HCT116 (cell line): ENCODE measurements at regions not wholly inside any gene's neighbourhood (a gene's known extent, or its start where the extent isn't known, plus 50 kb on each side); places are given as distances from the start of the nearest gene placed in this dataset.

Source experiments
- ATAC-seq: fragments of 200-7000 bp; cut with Tn5 transposase; 2 replicates; pipeline ENCODE4 v1.9.1; 2020; ENCODE audit warnings: mild to moderate bottlenecking, moderate library complexity
- BruUV-seq: library from RNA; stranded (reverse); fragments of 400-500 nt; replicated peaks from 2 replicates; lab custom pipeline; 2021; lab: Mats Ljungman, UMichigan
- CTCF ChIA-PET: fragments of 300-600 bp; sonication (Branson Sonifier 250); formaldehyde crosslinking; loops from one replicate; lab custom pipeline; 2021; ENCODE audit warnings: antibody characterized with exemption; lab: Charles Lee
- POLR2A ChIA-PET: fragments of 300-600, 350-600 bp; sonication (Branson Sonifier 250); formaldehyde crosslinking; loops from one replicate; lab custom pipeline; 2021; ENCODE audit warnings: antibody characterized with exemption; lab: Charles Lee
- RAD21 ChIA-PET, 2 experiments: fragments of 300-600 bp; sonication (Branson Sonifier 250); formaldehyde crosslinking; loops; one replicate each; lab custom pipeline; 2023; ENCODE audit warnings: low total read pairs in 2 of 2; ENCODE audit not compliant: uncharacterized antibody in 2 of 2, unreplicated experiment in 2 of 2, low non-redundant PET in 1 of 2; lab: Charles Lee
- DNase-seq: peaks from one replicate; pipeline ENCODE4 v3.0.0-alpha.2; 2010; ENCODE audit warnings: low read depth, low spot score
- H2AFZ ChIP-seq: fragments of 200-600 bp; shearing (Covaris generic), sonication (generic); 2 replicates; pipeline ENCODE4 v1.6.1; 2017; ENCODE audit warnings: low read depth, mixed run types, mixed read lengths, antibody characterized with exemption, low read length; ENCODE audit not compliant: poor library complexity, severe bottlenecking
- H3K27ac ChIP-seq: 2 replicates; pipeline ENCODE4 v1.5.1; 2012; ENCODE audit warnings: low read depth, low read length
- H3K27me3 ChIP-seq: fragments of 200-600 bp; sonication (generic); 2 replicates; pipeline ENCODE4 v1.6.1; 2016; ENCODE audit warnings: mixed run types, low read length, mixed read lengths; ENCODE audit not compliant: insufficient read depth
- H3K36me3 ChIP-seq, 2 experiments: fragments of 200-500 bp in 1 of 2; fragments of 200-600 bp in 1 of 2; sonication (Bioruptor generic) in 1 of 2; sonication (generic) in 1 of 2; 2 replicates each; pipeline versions ENCODE4 v1.5.1 to v1.6.1; 2014 to 2016; ENCODE audit warnings: low read length in 2 of 2, inconsistent platforms in 1 of 2, mixed read lengths in 1 of 2, mixed run types in 1 of 2; ENCODE audit not compliant: insufficient read depth in 2 of 2, control insufficient read depth in 1 of 2
- H3K4me1 ChIP-seq, 2 experiments: fragments of 200-600 bp in 1 of 2; sonication (generic) in 1 of 2; 2 replicates each; pipeline versions ENCODE4 v1.5.1 to v1.6.1; 2012 to 2017; ENCODE audit warnings: low read length in 2 of 2, inconsistent platforms in 1 of 2, mild to moderate bottlenecking in 1 of 2, mixed read lengths in 1 of 2, mixed run types in 1 of 2, moderate library complexity in 1 of 2; ENCODE audit not compliant: insufficient read depth in 2 of 2, control insufficient read depth in 1 of 2
- H3K4me2 ChIP-seq: fragments of 200-600 bp; sonication (generic); 2 replicates; pipeline ENCODE4 v1.6.1; 2017; ENCODE audit warnings: mixed run types, low read length, mixed read lengths
- H3K4me3 ChIP-seq, 2 experiments: fragments of 200-600 bp in 1 of 2; sonication (generic) in 1 of 2; replicated peaks in 1 of 2; 2 replicates each; pipeline ENCODE4 v1.5.1; 2011 to 2016; ENCODE audit warnings: low read length in 2 of 2, control low read depth in 1 of 2, low read depth in 1 of 2, mild to moderate bottlenecking in 1 of 2, mixed read lengths in 1 of 2, mixed run types in 1 of 2
- H3K79me2 ChIP-seq: fragments of 200-600 bp; sonication (generic); 2 replicates; pipeline ENCODE4 v1.6.1; 2017; ENCODE audit warnings: mild to moderate bottlenecking, mixed run types, low read length, moderate library complexity, mixed read lengths; ENCODE audit not compliant: insufficient read depth
- H3K9ac ChIP-seq: fragments of 200-600 bp; sonication (generic); 2 replicates; pipeline ENCODE4 v1.6.1; 2016; ENCODE audit warnings: low read length, mixed read lengths
- H3K9me2 ChIP-seq: fragments of 200-600 bp; sonication (generic), shearing (Covaris generic); 2 replicates; pipeline ENCODE4 v1.6.1; 2017; ENCODE audit warnings: mixed run types, mild to moderate bottlenecking, moderate library complexity; ENCODE audit not compliant: insufficient read depth
- H3K9me3 ChIP-seq, 2 experiments: fragments of 200-500 bp in 1 of 2; fragments of 200-600 bp in 1 of 2; sonication (Bioruptor generic) in 1 of 2; sonication (generic) in 1 of 2; 2 replicates each; pipeline ENCODE4 v1.6.1; 2014 to 2017; ENCODE audit warnings: low read length in 2 of 2, mixed read lengths in 2 of 2, inconsistent platforms in 1 of 2, low read depth in 1 of 2, mild to moderate bottlenecking in 1 of 2, mixed run types in 1 of 2, moderate library complexity in 1 of 2; ENCODE audit not compliant: control insufficient read depth in 1 of 2, insufficient read depth in 1 of 2
- H4K20me1 ChIP-seq: fragments of 200-600 bp; sonication (generic), shearing (Covaris generic); 2 replicates; pipeline ENCODE4 v1.6.1; 2017; ENCODE audit warnings: mixed run types, mild to moderate bottlenecking, moderate library complexity; ENCODE audit not compliant: insufficient read depth
- ATF3 ChIP-seq: IDR thresholded peaks from 2 replicates; pipeline ENCODE4 v1.6.1; 2012
- CBX3 ChIP-seq: IDR thresholded peaks from 2 replicates; pipeline ENCODE4 v1.6.1; 2012; ENCODE audit warnings: low read depth
- CEBPB ChIP-seq: IDR thresholded peaks from 2 replicates; pipeline ENCODE4 v1.6.1; 2012; ENCODE audit warnings: low read depth
- CTCF ChIP-seq, 3 experiments: fragments of 200-600 bp in 1 of 3; sonication (generic) in 1 of 3; IDR thresholded peaks in 2 of 3; conservative IDR thresholded peaks in 1 of 3; 2 replicates each; pipeline ENCODE4 v1.5.1; 2012 to 2017; ENCODE audit warnings: low read depth in 2 of 3, low read length in 2 of 3, antibody characterized with exemption in 1 of 3, borderline replicate concordance in 1 of 3, control low read depth in 1 of 3, mild to moderate bottlenecking in 1 of 3, mixed read lengths in 1 of 3, mixed run types in 1 of 3, moderate library complexity in 1 of 3; ENCODE audit not compliant: insufficient read depth in 1 of 3
- ELF1 ChIP-seq: IDR thresholded peaks from 2 replicates; pipeline ENCODE4 v1.6.1; 2012; ENCODE audit warnings: low read depth, borderline replicate concordance
- EZH2 ChIP-seq: fragments of 200-600 bp; sonication (generic); IDR thresholded peaks from 2 replicates; pipeline ENCODE4 v1.6.1; 2017; ENCODE audit warnings: antibody characterized with exemption, mixed run types
- EZH2phosphoT487 ChIP-seq: fragments of 200-600 bp; IDR thresholded peaks from 2 replicates; pipeline ENCODE4 v1.6.1; 2018; ENCODE audit warnings: antibody characterized with exemption, borderline replicate concordance
- FOSL1 ChIP-seq: IDR thresholded peaks from 2 replicates; pipeline ENCODE4 v1.6.1; 2012; ENCODE audit warnings: low read depth
- JUND ChIP-seq: IDR thresholded peaks from 2 replicates; pipeline ENCODE4 v1.6.1; 2012
- MAX ChIP-seq: IDR thresholded peaks from 2 replicates; pipeline ENCODE4 v1.6.1; 2012
- POLR2A ChIP-seq: IDR thresholded peaks from 2 replicates; pipeline ENCODE4 v1.7.0; 2011; ENCODE audit warnings: borderline replicate concordance; ENCODE audit not compliant: insufficient read depth, insufficient read length; ENCODE audit errors: extremely low read depth
- POLR2AphosphoS5 ChIP-seq: IDR thresholded peaks from 2 replicates; pipeline ENCODE4 v1.6.1; 2011; ENCODE audit warnings: mild to moderate bottlenecking, low read depth, low read length, moderate library complexity
- REST ChIP-seq: IDR thresholded peaks from 2 replicates; pipeline ENCODE4 v1.6.1; 2012; ENCODE audit warnings: low read depth
- SP1 ChIP-seq: IDR thresholded peaks from 2 replicates; pipeline ENCODE4 v1.6.1; 2012; ENCODE audit warnings: low read depth
- YY1 ChIP-seq: IDR thresholded peaks from 2 replicates; pipeline ENCODE4 v1.6.1; 2011; ENCODE audit warnings: low read length, low read depth, moderate library complexity, mild to moderate bottlenecking; ENCODE audit not compliant: insufficient replicate concordance; ENCODE audit errors: extremely low read depth
- ZBTB33 ChIP-seq: IDR thresholded peaks from 2 replicates; pipeline ENCODE4 v1.6.1; 2011; ENCODE audit warnings: mild to moderate bottlenecking, low read length, moderate library complexity; ENCODE audit not compliant: insufficient replicate concordance; ENCODE audit errors: extremely low read depth
- ZFX ChIP-seq: fragments of 450-650 bp; IDR thresholded peaks from 2 replicates; pipeline ENCODE4 v1.6.1; 2017
- ZNF274 ChIP-seq: fragments of 200-500 bp; sonication (Bioruptor generic); IDR thresholded peaks from 2 replicates; pipeline ENCODE4 v1.6.1; 2014; ENCODE audit warnings: mild to moderate bottlenecking, low read depth, low read length, inconsistent platforms
- intact Hi-C: fragments of 100-400 bp; cut with micrococcal nuclease; formaldehyde crosslinking; loops from 2 replicates; pipeline ENCODE4 v1.10.0; 2022

- Histone ChIP-seq H3K4me3 (no peak overlapping the region), H3K4me2 (no peak overlapping the region), H3K36me3 (no peaks in the 10 kb centered on the region), H3K4me1 (no peaks in the 10 kb centered on the region), H3K9me2 (no peaks in the 10 kb centered on the region), H3K9me3 (no peaks in the 10 kb centered on the region), H4K20me1 (no peaks in the 10 kb centered on the region; the same call in 1 of the 2 replicates), H3K79me2 (no peaks in the 10 kb centered on the region), H3K27ac (no peak overlapping the region), H3K9ac (no peak overlapping the region), H2AFZ (no peak overlapping the region), H3K27me3 (peaks cover 9% of the 10 kb centered on the region; the same call in 1 of the 2 replicates)
- DNase-seq (no peak), ATAC-seq (no peak)
- TF ChIP-seq POLR2A (no peak), EZH2phosphoT487 (no peak), CBX3 (no peak), REST (no peak), ZNF274 (no peak), YY1 (no peak), FOSL1 (no peak), MAX (no peak), ELF1 (no peak), POLR2AphosphoS5 (no peak), SP1 (no peak), ZBTB33 (no peak), ATF3 (no peak), JUND (no peak), EZH2 (no peak), ZFX (no peak), CTCF (IDR thresholded peaks at IDR 0.05 in 2 of 3, conservative IDR thresholded peaks at IDR 0.05 in 1 of 3; ENCODE audit: borderline replicate concordance in 1 of 3, insufficient read depth in 1 of 3, low read depth in 2 of 3, low read length in 2 of 3) (no peak), CEBPB (no peak)
- RAD21 ChIA-PET, result no interaction called here
- POLR2A ChIA-PET, result no interaction called here
- BruUV-seq, result no TSS peak
- CTCF ChIA-PET, result no interaction called here
- intact Hi-C loops, result no loop called here
Measured at GRCh38 chr9:115715666-115716065, 437.9 kb upstream of the PAPPA start.
